ENCODE measurements at regions not wholly inside any gene's neighbourhood (a gene's known extent, or its start where the extent isn't known, plus 50 kb on each side); places are given as distances from the start of the nearest gene placed in this dataset.

GRCh38 chr15:70343961-70344621 is 246.4 kb upstream of the TLE3 start (continued):
- TF ChIP-seq NRF1 (IDR thresholded peaks at IDR 0.05; ENCODE audit: low read depth, low read length) = no peak
- no peak for TF ChIP-seq RFX5 (IDR thresholded peaks at IDR 0.05; ENCODE audit: borderline replicate concordance, low read depth, low read length)
- no peak for TF ChIP-seq POU5F1 (IDR thresholded peaks at IDR 0.05; ENCODE audit: low read depth, low read length)
- no peak for TF ChIP-seq JUND (IDR thresholded peaks at IDR 0.05; ENCODE audit: low read length)
- no peak for TF ChIP-seq ATF2 (IDR thresholded peaks at IDR 0.05; ENCODE audit: low read length)
- TF ChIP-seq SP4 (IDR thresholded peaks at IDR 0.05; ENCODE audit: low read length) = no peak

Measured in H1 (cell line).